Stromal cell of bone marrow (primary cell): ENCODE measurements at regions not wholly inside any gene's neighbourhood (a gene's known extent, or its start where the extent isn't known, plus 50 kb on each side); places are given as distances from the start of the nearest gene placed in this dataset.

Experiments used
- DNase-seq: peaks from one replicate; pipeline ENCODE4 v3.0.0-alpha.2; 2012; ENCODE audit warnings: low read depth

DNA sequence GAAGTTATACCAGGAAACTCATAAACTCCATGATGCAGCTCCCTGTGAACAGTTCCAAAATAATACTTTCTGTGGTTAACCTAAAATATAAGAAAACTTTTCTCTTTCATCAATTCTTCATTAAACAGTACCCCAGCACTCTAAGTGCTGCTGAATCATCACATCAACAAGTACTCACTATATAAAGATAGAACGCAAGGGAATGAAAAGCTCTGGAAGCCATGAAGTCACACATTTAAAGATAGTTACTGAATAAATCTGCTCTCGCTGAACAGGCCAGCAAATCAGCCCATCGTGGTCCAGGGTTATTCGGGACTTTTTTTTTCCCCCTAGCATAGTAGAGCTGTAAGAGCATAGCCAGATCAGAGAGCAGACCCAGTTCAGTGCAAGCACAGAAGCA lies 254.3 kb downstream of the IPMK start:
- no peak for DNase-seq

DNA sequence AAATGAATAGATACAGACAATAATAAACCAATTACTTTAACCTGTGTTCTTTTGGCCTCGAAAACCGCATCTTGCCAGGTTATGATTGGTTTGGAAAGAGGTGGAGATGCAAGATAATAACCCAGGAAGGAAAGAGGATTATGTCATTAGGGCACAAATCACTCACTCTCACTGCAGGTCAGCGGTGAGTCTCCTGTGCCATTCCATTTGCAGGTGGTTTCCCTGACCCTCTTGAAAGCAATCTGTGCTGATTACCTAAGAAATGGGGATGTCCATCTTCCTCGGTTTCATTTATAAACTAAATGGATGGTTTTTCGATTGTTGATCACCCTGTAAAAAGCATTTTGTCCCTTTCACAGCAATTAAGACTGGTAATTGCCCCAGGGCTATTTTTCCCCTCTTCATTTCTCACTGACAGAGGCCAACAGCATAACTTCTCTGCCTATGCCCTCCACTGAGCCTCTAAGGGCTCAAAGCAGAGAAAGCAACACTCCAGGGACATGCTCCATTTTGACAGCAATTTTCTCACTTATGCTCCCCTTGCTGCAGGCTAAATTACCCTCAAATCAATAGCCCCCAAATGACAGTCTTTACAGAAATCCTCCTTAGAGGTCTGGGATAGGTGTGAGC lies 257.5 kb downstream of the IPMK start:
- DNase-seq: no peak

DNA sequence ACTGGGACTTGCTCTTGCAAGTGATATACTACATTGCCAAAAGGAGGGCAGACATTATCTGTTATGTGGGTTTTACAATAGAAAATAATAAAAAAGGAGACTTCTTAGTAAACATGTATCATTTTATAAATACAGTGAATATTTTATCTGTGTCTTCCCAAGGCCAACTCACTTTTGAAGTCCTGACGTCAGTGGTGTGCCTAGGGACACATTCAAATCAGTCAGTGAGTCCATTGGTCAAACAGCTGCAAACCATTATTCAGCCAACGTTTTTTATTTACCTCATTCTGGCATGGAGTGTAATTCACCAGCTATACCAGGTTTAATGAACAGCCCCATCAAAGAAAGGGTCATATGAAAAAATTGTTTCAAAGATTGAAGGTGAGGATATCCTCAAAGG lies 263.7 kb downstream of the IPMK start:
- no peak for DNase-seq

DNA sequence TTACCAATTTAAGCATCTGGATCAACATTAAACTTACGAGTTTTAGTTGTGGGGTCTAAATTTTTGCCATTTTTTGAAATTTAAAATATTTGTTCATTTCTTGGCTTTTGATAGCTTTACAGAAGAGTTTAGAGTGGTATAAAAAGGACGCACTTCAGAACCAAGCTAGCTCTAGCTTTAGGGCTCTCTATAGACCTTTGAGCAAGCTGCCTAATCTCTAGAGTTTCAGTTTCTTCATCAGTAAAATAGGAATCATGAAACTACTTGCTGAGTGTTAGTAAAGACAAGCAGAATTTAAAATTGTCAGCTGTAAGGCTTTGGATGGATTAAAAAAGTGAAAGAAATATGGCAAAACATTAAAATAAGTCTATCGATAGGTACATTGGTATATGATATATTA lies 266.5 kb downstream of the IPMK start:
- DNase-seq: no peak

DNA sequence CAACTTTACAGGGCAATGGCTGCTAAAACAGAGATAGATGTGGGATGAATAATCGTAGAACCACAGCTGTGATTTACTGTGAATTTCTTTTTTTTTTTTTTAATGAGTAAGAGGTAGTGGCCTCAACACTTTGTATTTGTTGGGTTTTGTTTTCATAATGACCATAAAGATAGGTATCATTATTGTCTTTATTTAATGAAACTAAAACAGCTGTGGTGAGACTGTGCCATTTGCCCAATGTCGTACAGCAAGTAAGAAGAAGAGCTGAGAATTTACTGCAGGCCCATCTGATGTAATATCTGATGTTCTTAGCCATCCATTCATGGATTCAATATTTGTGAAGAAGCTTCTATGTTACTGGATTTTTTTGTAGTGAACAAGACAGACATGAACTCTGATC lies 271.2 kb downstream of the IPMK start:
- no peak for DNase-seq

DNA sequence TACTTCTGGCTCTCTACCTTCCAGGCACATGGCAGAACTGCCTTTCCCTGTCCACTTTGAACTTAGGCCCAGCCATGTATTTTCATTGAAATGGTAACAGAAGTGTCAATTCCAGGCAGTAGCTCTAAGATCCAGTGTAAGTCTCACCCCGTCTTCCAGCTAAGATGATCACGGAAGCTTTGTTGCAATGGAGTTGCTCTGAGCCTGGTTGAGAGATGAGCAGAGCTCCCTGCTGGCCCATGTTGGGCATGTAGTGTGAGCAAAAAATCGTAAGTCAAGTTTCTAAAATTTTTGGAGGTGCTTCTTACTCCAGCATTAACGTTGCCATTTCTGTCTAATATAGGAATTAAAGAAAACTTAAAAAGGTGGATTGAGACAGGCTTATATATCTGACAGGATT lies 274.4 kb downstream of the IPMK start:
- no peak for DNase-seq

DNA sequence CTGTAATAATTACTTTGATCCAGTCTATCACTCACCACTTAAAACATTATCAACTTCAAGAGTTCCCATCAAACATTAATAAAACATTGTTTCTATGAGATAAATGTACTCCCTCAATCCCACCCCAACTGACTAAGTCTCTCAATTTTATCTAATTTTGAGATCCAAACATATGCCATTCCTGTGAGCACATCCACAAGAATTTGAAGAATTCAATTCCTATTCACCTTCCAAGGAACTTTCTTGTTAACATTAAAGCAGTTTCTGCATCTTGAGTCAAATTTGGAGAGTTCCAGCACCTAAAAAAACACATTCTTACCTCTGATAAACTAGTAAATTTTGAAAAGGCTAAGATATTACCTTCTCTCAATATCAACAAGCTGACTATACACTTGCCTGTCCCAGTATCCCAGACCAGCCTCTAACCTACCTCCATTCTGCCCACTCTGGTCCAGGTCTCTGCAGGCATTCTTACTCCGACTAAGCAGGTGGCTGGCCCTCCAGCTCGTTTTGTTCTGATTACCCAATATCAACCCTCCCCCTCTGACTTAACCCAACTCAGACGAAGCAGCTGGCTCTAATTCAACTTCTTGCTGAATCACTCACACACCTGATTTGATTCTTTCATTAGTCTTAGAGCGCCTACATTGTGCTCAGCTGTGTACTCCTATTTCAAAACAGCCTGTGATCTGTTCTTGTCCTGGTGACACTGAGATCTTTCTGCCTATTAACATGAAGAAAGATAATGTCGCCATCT lies 275.2 kb downstream of the IPMK start:
- DNase-seq: no peak

DNA sequence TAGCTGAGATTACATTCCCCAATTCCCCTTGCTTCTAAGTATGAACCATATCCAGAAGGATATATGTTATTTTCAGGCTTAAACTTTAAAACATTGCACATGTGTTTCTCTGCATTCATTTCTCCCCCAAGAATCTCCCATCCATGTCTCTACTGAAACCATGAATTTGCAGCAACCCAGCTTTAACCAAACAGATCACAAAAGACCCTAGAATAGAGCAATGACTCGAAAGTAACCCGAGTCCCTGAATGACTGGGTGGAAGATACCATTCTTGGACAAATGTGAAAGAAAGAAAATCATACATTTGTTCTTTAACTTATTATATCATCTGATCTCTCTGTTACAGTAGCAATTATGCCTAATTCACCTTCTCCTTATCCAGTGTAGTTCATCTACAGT lies 278.7 kb downstream of the IPMK start:
- DNase-seq: no peak

DNA sequence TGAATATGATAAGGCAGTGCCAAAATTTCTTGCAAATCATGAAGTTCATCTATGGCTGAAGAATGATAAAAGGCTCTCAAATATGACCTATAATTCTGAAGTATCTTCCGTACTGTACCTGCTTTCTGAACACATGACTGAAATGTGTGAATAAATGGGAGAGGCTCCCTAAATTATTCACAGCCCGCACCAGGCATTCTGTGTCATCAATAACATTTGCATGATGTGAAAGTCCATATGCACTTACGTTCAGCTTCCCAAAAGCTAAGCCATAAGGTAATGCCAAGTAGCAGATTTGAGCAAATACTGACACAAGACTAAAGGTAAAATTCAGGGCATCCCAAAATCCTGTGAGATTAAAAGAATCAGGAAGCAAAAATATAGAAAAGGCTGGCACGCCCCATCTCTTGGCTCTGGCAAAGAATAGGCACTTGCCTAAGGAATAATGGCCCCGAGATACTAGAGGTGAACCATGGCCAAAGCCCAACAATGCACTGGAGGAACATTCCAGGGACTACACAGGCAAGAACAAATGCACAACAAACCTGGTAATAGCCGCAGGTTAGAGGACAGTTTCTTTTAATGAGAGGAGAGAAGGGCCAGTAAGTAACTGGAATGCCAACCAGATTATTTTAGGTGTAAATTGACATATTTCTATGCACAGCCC lies 280.5 kb downstream of the IPMK start:
- DNase-seq: no peak

DNA sequence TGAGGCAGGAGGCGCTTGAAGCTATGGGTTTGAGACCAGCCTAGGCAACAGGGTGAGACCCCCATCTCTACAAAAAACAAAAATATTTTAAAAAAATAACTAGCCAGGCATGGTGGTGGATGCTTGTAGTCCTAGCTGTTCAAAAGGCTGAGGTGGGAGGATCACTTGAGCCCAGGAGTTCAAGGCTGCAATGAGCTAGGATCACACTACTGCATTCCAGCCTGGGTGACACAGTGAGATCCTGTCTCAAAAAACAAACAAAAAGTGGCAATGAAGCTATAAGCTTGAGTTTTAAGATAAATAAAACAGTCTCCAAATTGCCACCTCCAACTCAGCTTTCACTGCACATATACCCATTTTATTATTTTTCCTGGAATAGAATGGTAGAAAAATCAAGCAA lies 281.3 kb downstream of the IPMK start:
- no peak for DNase-seq

DNA sequence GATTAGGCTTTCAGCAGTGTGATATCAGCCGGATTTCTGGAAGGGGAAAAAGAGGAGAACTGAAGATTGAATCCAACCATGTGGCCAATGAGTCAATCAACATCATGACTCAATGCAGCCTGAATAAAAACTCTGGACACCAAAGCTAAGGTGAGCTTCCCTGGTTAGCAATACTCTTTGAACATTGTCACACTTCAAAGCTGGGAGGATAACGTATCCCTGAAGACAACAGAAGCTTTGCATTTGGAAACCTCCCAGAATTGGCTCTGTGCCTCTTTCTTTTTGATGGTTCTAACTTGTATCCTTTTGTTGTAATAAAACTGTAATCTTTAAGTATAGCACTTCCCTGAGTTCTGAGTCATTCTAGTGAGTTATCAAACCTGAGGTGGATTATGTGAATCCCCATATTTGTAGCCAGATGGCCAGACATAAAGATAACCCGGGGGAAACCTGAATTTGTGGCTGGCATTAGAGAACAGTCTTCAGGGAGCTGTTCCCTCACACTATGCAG lies 284.4 kb downstream of the IPMK start:
- no peak for DNase-seq

DNA sequence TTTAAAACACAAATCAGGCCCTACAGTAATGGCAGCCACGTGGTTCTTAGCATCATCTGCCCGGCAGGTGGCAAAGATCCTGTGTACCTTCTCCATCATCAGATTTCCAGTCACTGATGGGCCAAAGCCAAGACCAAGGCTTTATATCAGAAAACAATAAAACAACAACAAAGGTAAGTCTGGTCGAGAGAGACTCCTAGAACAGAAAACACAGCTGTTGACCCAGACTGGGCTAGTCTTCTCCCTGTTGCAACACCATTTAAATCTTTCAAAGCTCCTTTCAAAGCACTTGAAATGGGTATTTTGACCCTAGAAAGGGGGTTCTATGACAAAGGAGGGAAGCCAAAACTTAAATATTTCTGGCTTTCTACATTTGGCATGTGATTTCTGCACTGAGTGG lies 285.6 kb downstream of the IPMK start:
- DNase-seq: no peak

DNA sequence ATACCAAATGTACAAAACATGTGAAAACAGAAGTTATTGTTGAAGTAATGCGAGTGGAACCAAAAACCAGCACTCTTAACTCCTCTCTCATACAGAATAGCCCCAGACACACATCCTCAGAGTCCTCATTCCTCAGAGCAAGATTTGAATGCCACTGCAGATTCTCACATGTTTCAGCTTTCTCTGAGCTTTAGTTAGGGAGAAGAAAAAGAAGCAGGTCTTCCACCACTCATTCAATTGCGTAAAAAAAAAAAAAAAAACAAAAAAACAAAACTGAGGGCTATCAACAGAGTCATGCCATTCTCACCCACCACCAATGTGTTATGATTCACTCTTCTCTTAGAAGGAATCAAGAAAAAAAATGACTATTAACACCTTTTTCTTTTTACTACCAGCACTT lies 287.7 kb downstream of the IPMK start:
- no peak for DNase-seq

DNA sequence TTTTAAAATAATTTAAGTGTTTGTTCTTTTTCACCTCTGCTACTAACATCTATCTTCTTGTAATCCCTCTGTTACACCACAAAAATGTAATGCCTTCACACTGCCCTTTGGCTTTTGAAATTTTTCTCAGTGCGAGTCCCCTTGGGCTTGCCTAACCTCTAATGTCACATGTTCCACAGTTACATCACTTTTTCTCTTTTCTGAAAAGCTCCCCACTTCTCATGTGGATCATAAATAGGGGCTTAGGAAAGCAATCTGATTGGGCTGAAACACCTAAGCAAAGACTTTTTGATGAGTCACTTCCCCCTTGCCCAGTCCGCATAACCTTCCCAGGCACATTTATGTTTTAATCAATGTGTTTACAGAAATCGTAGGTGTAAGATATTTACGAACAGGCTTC lies 288.2 kb downstream of the IPMK start:
- DNase-seq: no peak

DNA sequence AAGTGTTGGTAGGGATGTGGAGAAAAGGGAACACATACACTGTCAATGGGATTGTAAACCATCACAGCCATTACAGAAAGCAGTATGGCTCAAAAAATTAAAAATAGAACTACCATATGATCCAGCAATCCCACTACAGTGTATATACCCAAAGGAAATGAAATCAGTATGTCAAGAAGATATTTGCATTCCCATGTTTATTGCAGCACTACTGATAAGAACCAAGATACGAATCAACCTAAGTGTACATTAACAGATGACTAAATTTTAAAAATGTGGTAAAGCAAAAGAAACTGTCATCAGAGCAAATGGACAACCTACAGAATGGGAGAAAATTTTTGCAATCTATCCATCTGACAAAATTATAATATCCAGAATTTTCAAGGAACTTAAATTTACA lies 290.4 kb downstream of the IPMK start:
- no peak for DNase-seq

DNA sequence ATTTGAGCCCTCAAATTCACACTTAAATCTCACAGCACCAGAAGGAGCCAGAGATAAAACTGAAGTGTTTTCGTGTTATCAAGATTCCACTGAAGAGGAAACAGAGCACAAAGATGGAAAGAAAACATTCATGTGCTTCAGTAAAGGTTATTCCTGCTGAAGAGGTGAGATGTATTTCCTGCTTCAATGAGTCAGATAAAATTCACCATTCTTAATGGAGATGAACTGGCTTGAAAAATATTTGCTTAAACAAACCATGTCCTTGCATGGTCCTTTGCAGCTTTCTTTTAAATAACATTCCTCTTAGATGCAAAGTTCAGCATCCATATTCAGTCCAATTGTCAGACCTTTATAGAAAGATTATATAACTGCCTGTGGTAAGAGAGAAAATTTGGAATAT lies 294.2 kb downstream of the IPMK start:
- no peak for DNase-seq

DNA sequence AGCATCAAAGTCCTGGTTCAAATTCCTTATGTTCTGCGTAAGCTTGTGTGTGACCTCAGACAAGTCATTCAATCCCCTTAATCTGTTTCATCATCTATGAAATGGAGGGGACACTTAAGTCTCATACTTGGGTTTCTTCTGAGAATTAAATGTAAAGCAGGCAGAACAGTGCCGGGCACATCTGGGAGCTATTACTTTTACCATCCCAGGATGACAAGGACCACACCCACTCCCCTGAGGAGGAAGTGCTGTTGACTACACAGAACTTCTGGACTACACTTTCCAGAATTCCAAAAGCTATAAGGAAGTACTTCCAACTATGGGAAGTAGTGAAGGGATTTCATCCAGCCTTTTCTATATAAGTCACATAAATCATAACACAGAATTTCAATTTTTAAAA lies 294.9 kb downstream of the IPMK start:
- DNase-seq: no peak

DNA sequence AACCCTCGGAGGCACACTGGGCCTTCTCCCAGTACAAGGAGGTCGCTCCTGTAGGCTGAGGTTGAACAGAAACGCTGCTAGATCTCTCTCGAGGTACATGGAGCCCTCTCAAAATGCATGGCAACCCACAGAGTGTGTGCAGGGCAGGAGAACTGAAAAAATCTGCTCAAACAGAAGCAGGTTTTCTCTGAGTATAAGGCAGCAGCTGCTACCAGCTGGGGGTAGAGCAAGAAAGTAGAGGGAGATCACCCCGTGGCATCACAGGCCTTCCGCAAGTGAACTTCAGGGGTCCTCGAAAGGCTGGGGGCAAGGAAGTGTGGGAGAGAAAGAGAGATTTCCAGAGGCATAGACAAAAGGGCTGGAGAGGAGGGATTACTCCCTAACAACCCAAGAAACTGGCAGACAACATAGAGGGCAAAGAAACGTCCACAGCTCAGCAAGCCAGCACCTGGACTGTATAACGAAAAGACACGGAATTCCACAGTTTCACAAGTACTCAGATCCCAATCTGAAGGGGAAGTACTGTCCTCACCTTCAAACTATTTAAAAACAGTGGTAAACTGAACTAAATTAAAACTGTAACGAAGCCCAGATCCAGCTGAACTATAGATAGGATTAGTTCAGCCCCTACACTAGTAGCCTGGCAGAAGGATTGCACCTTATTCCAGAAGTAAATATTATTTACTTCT lies 299.2 kb downstream of the IPMK start:
- no peak for DNase-seq

DNA sequence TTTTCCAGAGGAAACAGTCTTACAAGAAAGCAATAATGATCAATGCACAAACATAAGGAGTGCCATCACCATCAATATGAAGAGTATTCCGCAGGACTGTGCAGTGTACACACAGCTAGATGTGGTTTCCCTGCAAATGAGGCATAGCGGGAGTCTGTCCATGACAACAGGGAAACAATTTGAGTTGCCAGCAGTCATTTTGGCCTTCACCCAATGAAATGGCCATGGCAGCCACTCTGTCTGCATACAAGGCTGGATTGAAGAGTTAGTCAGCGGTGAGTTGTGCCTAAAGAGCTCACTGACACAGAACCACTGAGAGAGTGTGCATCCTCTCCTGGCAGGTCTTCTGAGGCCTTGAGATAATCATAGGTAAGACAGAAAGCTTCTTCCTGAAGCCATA lies 303.3 kb downstream of the IPMK start:
- peak; percentile 83 for DNase-seq

DNA sequence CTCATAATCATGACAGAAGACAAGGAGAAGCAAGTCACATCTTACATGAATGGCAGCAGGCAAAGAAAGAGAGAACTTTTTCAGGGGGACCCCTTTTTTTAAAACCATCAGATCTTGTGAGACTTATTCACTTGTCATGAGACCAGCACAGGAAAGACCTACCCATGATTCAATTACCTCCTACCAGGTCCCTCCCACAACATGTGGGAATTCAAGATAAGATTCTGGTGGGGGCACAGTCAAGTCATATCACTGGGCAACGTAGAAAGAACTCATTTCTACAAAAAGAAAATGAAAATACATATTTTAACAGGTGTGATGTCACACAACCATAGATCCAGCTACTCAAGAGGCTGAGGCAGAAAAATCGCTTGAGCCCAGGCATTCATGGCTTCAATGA lies 304.1 kb downstream of the IPMK start:
- DNase-seq: no peak

DNA sequence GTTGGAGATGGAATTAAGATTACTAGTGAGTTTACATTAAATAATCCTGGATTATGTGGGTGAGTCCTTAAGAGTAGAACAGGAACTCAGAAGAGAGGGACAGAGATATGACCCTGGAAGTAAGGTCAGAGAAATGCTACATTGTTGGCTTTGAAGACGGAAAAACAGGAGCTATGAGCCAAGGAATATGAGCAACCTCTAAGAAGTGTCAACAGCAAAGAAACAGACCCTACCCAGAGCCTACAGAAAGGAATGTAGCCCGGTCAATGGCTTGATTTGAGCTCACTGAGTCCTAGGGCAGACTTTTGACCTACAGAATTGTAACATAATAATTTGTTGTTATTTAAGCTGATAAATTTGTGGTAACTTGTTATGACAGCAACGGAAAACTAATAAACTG lies 304.9 kb downstream of the IPMK start:
- DNase-seq: no peak

DNA sequence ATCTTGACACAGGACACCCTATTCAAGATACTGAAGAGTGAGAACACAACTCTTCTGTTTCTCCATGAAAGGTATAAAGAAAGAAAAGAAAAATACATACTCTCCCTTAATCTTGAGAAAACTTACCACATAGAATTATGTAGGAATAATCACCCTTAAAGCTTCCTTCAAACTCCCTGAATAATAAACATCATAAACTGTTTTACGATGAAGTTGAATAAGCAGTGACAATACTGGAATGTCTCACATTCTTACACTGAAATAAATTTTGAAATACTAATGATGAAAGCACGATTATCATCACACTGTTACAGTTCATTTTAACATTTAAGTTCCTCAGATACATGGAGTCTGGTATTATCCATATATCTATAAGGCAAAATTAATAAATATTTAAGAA lies 306.2 kb downstream of the IPMK start:
- DNase-seq: no peak

DNA sequence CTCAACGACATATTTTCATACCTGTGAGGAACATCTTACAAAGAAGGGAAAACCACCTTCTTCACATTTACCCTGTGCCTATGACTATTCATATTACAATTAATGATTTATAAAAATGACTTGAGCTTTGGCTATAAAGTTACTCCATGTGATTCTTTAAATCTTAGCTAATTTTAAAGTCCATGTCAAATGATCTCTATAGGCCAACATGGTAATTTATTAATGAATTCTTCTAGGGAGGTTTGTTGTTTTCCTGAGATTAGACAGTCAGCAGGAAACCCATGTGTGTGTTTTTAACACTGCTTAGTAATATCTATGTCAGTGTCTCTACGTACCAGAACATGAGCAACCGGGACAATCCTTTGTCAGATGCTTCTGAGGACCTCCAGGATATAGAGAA lies 307.3 kb downstream of the IPMK start:
- no peak for DNase-seq
